DND-41 (cell line): ENCODE measurements at regions not wholly inside any gene's neighbourhood (a gene's known extent, or its start where the extent isn't known, plus 50 kb on each side); places are given as distances from the start of the nearest gene placed in this dataset.

Experiments
- ATAC-seq: fragments of 200-7000 bp; cut with Tn5 transposase; 3 replicates; pipeline ENCODE4 v1.9.1; 2021; ENCODE audit warnings: low read depth; ENCODE audit not compliant: insufficient read depth
- DNase-seq: peaks from one replicate; pipeline ENCODE4 v3.0.0-alpha.2; 2020
- H2AFZ ChIP-seq: 2 replicates; pipeline ENCODE4 v1.6.0; 2012; ENCODE audit warnings: low read depth, low read length
- H3K27ac ChIP-seq: 2 replicates; pipeline ENCODE4 v1.5.1; 2012; ENCODE audit warnings: low read length, inconsistent platforms
- H3K27me3 ChIP-seq: fragments of 200-600 bp; sonication (generic); 2 replicates; pipeline ENCODE4 v1.6.0; 2012; ENCODE audit warnings: low read length, mild to moderate bottlenecking, inconsistent platforms; ENCODE audit not compliant: insufficient read depth, poor library complexity
- H3K36me3 ChIP-seq: 2 replicates; pipeline ENCODE4 v1.5.1; 2012; ENCODE audit warnings: low read length, inconsistent platforms; ENCODE audit not compliant: insufficient read depth
- H3K4me1 ChIP-seq: 2 replicates; pipeline ENCODE4 v1.5.1; 2012; ENCODE audit warnings: mild to moderate bottlenecking, low read length; ENCODE audit not compliant: insufficient read depth
- H3K4me2 ChIP-seq: 2 replicates; pipeline ENCODE4 v1.6.0; 2012; ENCODE audit warnings: mild to moderate bottlenecking, moderate library complexity, low read length, inconsistent platforms; ENCODE audit not compliant: insufficient read depth
- H3K4me3 ChIP-seq, 2 experiments: fragments of 200-600 bp in 1 of 2; shearing (Covaris generic) in 1 of 2; 2 replicates each; pipeline ENCODE4 v1.5.1; 2012 to 2016; ENCODE audit warnings: inconsistent platforms in 2 of 2, low read length in 2 of 2, mild to moderate bottlenecking in 2 of 2, low read depth in 1 of 2, moderate library complexity in 1 of 2
- H3K79me2 ChIP-seq: 2 replicates; pipeline ENCODE4 v1.6.0; 2012; ENCODE audit warnings: low read length, inconsistent platforms; ENCODE audit not compliant: insufficient read depth
- H3K9ac ChIP-seq: 2 replicates; pipeline ENCODE4 v1.6.0; 2012; ENCODE audit warnings: low read depth, mild to moderate bottlenecking, inconsistent platforms, low read length, moderate library complexity
- H3K9me3 ChIP-seq: 2 replicates; pipeline ENCODE4 v1.5.1; 2012; ENCODE audit warnings: low read length, moderate library complexity, mild to moderate bottlenecking, inconsistent platforms; ENCODE audit not compliant: insufficient read depth, severe bottlenecking
- H4K20me1 ChIP-seq: 2 replicates; pipeline ENCODE4 v1.6.0; 2012; ENCODE audit warnings: low read length; ENCODE audit not compliant: insufficient read depth
- CTCF ChIP-seq: IDR thresholded peaks from 2 replicates; pipeline ENCODE4 v1.5.1; 2012; ENCODE audit warnings: borderline replicate concordance, low read length, moderate library complexity, mild to moderate bottlenecking; ENCODE audit not compliant: poor library complexity, severe bottlenecking; ENCODE audit errors: extremely low read depth
- EZH2 ChIP-seq: IDR thresholded peaks from 3 replicates; pipeline ENCODE4 v1.6.1; 2012; ENCODE audit warnings: borderline replicate concordance, low read depth, mild to moderate bottlenecking, moderate library complexity, low read length, inconsistent platforms; ENCODE audit not compliant: severe bottlenecking

- no peaks in the 10 kb centered on the region for H3K27me3 ChIP-seq
- TF ChIP-seq EZH2 (no peak), CTCF (no peak)
- DNase-seq (no peak), ATAC-seq (no peak)
- H2AFZ ChIP-seq, result no peak overlapping the region
- no peak overlapping the region for H3K27ac ChIP-seq
- no peaks in the 10 kb centered on the region for H3K9me3 ChIP-seq
- no peaks in the 10 kb centered on the region for H4K20me1 ChIP-seq
- no peaks in the 10 kb centered on the region for H3K36me3 ChIP-seq
- no peaks in the 10 kb centered on the region for H3K79me2 ChIP-seq
- no peak overlapping the region for H3K4me3 ChIP-seq
- H3K9ac ChIP-seq, result no peak overlapping the region
- no peak overlapping the region for H3K4me2 ChIP-seq
- H3K4me1 ChIP-seq, result no peaks in the 10 kb centered on the region
These were observed 657.2 kb upstream of the ROBO1 start for GRCh38 chr3:80424951-80425350.

- Histone ChIP-seq H3K79me2 (no peaks in the 10 kb centered on the region), H3K27me3 (no peaks in the 10 kb centered on the region), H3K9me3 (no peaks in the 10 kb centered on the region), H3K4me3 (no peak overlapping the region), H4K20me1 (no peaks in the 10 kb centered on the region), H3K9ac (no peak overlapping the region), H3K36me3 (no peaks in the 10 kb centered on the region), H3K4me1 (no peaks in the 10 kb centered on the region), H3K27ac (no peak overlapping the region), H2AFZ (no peak overlapping the region), H3K4me2 (no peak overlapping the region)
- DNase-seq (no peak), ATAC-seq (no peak)
- TF ChIP-seq CTCF (no peak), EZH2 (no peak)
These were observed 640.4 kb upstream of the ROBO1 start for GRCh38 chr3:80408030-80408721.

- H3K4me1 ChIP-seq, result no peaks in the 10 kb centered on the region
- H3K27ac ChIP-seq, result no peak overlapping the region
- no peaks in the 10 kb centered on the region for H3K9me3 ChIP-seq
- H3K4me3 ChIP-seq, result no peak overlapping the region
- DNase-seq (no peak), ATAC-seq (no peak)
- no peak for TF ChIP-seq CTCF
- no peaks in the 10 kb centered on the region for H3K27me3 ChIP-seq
- no peak overlapping the region for H3K9ac ChIP-seq
- H4K20me1 ChIP-seq, result no peaks in the 10 kb centered on the region
- H2AFZ ChIP-seq, result no peak overlapping the region
- H3K79me2 ChIP-seq, result no peaks in the 10 kb centered on the region
- H3K36me3 ChIP-seq, result no peaks in the 10 kb centered on the region
- H3K4me2 ChIP-seq, result no peak overlapping the region
These were observed 637.8 kb upstream of the ROBO1 start for GRCh38 chr3:80405618-80406017.
